ENCODE measurements at regions not wholly inside any gene's neighbourhood (a gene's known extent, or its start where the extent isn't known, plus 50 kb on each side); places are given as distances from the start of the nearest gene placed in this dataset.

DNA sequence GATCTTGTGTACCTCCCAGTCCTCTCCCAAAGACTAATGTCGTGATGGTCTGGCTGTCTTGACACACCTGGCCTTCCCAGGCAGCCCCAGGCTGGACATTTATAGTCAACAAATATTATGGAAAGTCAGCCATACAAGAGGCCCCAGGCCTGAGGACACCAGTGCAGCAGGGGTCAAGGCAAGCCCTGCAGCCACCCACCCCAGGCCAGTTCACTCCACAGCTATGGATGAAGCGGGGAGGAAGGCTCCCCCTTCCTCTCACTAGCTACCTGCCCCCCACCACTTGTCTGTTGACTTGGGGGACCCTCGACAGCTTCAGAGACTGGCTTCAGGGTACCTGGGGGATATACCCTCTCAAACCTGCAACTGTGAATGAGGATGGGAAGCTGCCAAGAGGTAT lies 132.1 kb downstream of the MRPL14 start:
- in situ Hi-C loops (cut with MboI), result no loop called here
- H4K20me1 ChIP-seq (ENCODE audit: control insufficient read depth, insufficient read depth), result no peaks in the 10 kb centered on the region
- H3K4me3 ChIP-seq, result no peak overlapping the region
- BruUV-seq (replicated peaks), result no TSS peak
- no peak for DNase-seq (ENCODE audit: low read depth, low spot score)
- H3K4me2 ChIP-seq (ENCODE audit: control insufficient read depth, insufficient read depth), result no peak overlapping the region
- no peaks in the 10 kb centered on the region for H3K79me2 ChIP-seq (ENCODE audit: control insufficient read depth, insufficient read depth, low read length)
- H2AFZ ChIP-seq (ENCODE audit: control insufficient read depth, low read depth, low read length), result no peak overlapping the region
- TF ChIP-seq MYC (IDR thresholded peaks at IDR 0.05; ENCODE audit: insufficient read depth, insufficient read length, insufficient replicate concordance, low read length, severe bottlenecking), result no peak
- TF ChIP-seq KAT2A (conservative IDR thresholded peaks at IDR 0.05; ENCODE audit: control insufficient read depth, low read depth, low read length), result no peak
- TF ChIP-seq, protein P1, sequence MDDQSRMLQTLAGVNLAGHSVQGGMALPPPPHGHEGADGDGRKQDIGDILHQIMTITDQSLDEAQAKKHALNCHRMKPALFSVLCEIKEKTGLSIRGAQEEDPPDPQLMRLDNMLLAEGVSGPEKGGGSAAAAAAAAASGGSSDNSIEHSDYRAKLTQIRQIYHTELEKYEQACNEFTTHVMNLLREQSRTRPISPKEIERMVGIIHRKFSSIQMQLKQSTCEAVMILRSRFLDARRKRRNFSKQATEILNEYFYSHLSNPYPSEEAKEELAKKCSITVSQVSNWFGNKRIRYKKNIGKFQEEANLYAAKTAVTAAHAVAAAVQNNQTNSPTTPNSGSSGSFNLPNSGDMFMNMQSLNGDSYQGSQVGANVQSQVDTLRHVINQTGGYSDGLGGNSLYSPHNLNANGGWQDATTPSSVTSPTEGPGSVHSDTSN (IDR thresholded peaks at IDR 0.05; ENCODE audit: insufficient replicate concordance, low read depth, low read length), result no peak
- TF ChIP-seq, protein P2, sequence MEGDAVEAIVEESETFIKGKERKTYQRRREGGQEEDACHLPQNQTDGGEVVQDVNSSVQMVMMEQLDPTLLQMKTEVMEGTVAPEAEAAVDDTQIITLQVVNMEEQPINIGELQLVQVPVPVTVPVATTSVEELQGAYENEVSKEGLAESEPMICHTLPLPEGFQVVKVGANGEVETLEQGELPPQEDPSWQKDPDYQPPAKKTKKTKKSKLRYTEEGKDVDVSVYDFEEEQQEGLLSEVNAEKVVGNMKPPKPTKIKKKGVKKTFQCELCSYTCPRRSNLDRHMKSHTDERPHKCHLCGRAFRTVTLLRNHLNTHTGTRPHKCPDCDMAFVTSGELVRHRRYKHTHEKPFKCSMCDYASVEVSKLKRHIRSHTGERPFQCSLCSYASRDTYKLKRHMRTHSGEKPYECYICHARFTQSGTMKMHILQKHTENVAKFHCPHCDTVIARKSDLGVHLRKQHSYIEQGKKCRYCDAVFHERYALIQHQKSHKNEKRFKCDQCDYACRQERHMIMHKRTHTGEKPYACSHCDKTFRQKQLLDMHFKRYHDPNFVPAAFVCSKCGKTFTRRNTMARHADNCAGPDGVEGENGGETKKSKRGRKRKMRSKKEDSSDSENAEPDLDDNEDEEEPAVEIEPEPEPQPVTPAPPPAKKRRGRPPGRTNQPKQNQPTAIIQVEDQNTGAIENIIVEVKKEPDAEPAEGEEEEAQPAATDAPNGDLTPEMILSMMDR (IDR thresholded peaks at IDR 0.05 in 2 of 3, conservative IDR thresholded peaks at IDR 0.05 in 1 of 3; ENCODE audit: control insufficient read depth in 2 of 3, extremely low read depth in 1 of 3, insufficient read depth in 1 of 3, low read depth in 3 of 3, low read length in 3 of 3), result no peak
- TF ChIP-seq SMAD1 (IDR thresholded peaks at IDR 0.05; ENCODE audit: low read depth, partially characterized antibody), result no peak
- no peak for TF ChIP-seq EED (IDR thresholded peaks at IDR 0.05; ENCODE audit: low read depth)
- TF ChIP-seq KLF5 (IDR thresholded peaks at IDR 0.05; ENCODE audit: partially characterized antibody), result no peak
- no peak for TF ChIP-seq ZNF622 (IDR thresholded peaks at IDR 0.05)
- TF ChIP-seq DPF2 (IDR thresholded peaks at IDR 0.05), result no peak
- intact Hi-C loops (cut with micrococcal nuclease; ENCODE audit: unreplicated experiment), result no loop called here
- no peaks in the 10 kb centered on the region for H3K27me3 ChIP-seq (replicated peaks in 1 of 2; ENCODE audit: control insufficient read depth in 2 of 2, insufficient read depth in 2 of 2, low read length in 1 of 2)
- SMC1A ChIA-PET (ENCODE audit: uncharacterized antibody, unreplicated experiment), result interaction anchor here (0.6 to 2.4 kb wide), 5 partner anchors 17 to 221 kb away, joined by 3 to 13 read pairs (median 5); no protein-coding TSS in a partner anchor
- WGBS (ENCODE audit: insufficient coverage, insufficient replicate concordance, low lambda C conversion rate, missing lambda C conversion rate), result 27% methylated on average over 3 of the region's 3 CpGs
- H3K9me3 ChIP-seq (replicated peaks; ENCODE audit: control insufficient read depth, insufficient read depth, low read length), result no peaks in the 10 kb centered on the region
- no peak for ATAC-seq
- H3K4me1 ChIP-seq (ENCODE audit: control insufficient read depth, insufficient read depth, low read length), result peaks cover 10% of the 10 kb centered on the region
- no peak overlapping the region for H3K9ac ChIP-seq (ENCODE audit: control insufficient read depth, insufficient read depth, low read length)
- no peaks in the 10 kb centered on the region for H3K36me3 ChIP-seq (ENCODE audit: control insufficient read depth in 2 of 2, insufficient read depth in 2 of 2, low read length in 1 of 2)
- CTCF ChIA-PET, result interaction anchor here (0.7 to 1.8 kb wide), 8 partner anchors 10 to 85 kb away, joined by 3 to 8 read pairs (median 4); no protein-coding TSS in a partner anchor
- H3K27ac ChIP-seq (ENCODE audit: control insufficient read depth, insufficient read depth), result no peak overlapping the region
- no peak for FAIRE-seq
- RAD21 ChIA-PET (ENCODE audit: unreplicated experiment), result interaction anchor here (0.7 to 7.3 kb wide), 2 partner anchors 8 to 16 kb away, joined by 4 to 48 read pairs; no protein-coding TSS in a partner anchor
- POLR2A ChIA-PET, result interaction anchor here (0.5 to 2.9 kb wide), 6 partner anchors 10 to 362 kb away, joined by 3 to 16 read pairs (median 3); no protein-coding TSS in a partner anchor
